Activated naive CD8-positive, alpha-beta T cell treated with anti-CD3 and anti-CD28 coated beads, Interleukin-2, amount 50 U/mL, for 16 hours (primary cell): ENCODE measurements at regions not wholly inside any gene's neighbourhood (a gene's known extent, or its start where the extent isn't known, plus 50 kb on each side); places are given as distances from the start of the nearest gene placed in this dataset.
"Not testable (repeated sequence)": the region's sequence is repeated elsewhere in the genome, so short reads cannot be mapped to it uniquely, and the experiment has no call there.

ENCODE experiments used
- DNase-seq: peaks from one replicate; pipeline ENCODE4 v3.0.0-alpha.2; 2020; ENCODE audit warnings: low read depth, low spot score

- DNase-seq: not testable (repeated sequence)
Measured at GRCh38 chr4:82077471-82077995, 296.3 kb downstream of the HNRNPD start.

- DNase-seq: no peak
Measured at GRCh38 chr4:82076809-82077208, 297.0 kb downstream of the HNRNPD start.

DNA sequence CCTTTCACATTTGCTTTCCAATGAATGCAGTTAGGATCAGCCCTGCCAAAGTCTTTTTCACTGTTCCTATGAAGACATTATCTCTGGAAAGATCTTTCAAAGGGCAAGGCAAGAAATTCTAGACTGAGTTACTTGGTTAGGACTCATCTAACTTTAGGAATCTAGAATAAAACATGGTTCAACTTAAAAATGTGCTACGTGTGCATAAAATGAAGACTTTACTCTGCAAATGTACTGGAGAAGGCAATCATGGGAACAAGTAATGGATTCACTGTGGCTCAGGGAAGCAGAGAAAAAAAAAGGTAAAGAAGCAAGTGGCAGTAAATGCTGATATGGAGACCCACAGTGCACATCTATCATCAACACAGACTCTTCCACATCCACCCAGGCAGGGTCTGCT lies 297.4 kb downstream of the HNRNPD start:
- DNase-seq: no peak

DNA sequence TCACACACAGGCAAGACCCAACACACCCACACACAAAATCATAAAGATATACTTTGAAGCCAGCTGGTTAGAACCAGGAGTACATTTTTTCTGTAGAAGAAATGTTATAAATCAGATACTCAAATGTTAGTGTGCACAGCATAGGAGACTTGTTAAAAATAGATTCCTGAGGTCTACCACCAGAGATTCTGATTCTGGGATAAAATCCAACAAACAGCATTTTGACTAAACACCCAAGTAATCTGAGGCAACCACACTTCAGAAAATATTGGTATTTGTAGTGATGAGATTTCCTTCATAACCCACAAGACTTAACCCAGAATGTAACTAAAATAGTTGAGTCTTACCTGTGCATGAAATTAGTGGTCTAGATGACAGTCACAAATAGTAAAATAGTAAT lies 301.8 kb downstream of the HNRNPD start:
- DNase-seq: no peak

DNA sequence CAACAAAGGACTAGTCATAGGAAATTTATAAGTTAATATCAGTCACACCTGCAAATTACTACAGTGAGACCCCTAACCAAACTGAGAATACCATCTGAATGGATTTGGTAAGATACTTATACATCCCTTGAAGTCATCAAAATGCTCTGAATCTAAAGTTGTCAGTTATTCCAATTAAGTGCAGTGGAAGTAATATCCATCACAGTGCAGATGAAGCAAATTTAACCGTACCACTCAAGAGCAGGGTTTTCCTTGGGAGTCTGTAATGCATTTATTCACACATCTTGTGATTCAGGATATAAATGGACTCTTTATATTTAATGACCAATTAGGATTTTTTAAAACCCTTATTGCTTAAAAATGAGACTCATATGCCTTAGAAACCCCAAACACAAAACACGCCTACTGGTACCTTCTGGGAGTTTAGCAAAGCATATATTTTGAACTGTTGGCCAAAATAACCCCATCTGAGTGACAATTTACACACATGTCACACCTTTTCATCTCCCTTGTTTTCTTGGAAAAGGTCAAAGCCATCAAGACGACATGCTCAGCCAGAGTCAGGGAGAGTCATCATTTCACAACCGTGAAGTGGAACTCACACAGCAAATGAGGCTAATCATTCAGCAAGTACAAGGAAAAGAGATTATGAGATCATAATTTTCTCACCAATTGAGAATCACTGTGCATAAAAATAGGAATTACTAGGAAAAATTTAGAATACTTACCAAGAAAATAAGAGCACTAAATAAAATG lies 303.7 kb downstream of the HNRNPD start:
- DNase-seq: no peak

- no peak for DNase-seq
Measured at GRCh38 chr4:82063017-82063416, 310.8 kb downstream of the HNRNPD start.

DNA sequence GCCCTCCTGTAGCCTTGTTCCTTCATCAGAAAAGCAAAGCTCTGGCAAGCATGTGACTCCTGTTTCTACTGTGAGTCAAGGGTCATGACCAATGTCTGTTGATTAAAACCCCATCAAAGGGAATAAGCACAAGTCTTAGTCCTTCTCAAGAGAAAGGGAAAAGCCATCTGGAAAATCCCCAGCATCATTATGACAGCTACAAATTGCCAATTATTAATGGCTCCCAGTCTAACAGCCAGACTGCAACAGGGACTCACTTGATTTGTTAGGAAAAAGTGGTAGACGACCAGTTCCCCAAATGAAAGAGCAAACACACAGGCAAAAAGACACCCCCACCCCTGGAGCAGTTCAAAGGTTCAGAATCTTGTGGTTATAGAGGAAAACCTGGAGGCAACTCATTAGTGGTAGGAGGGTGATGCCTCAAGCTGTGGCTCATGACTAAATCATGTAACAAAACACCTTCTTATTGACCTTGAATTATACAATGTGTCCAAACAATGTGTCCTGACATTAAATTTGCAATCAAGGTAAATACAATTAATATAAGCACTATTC lies 315.7 kb downstream of the HNRNPD start:
- no peak for DNase-seq

DNA sequence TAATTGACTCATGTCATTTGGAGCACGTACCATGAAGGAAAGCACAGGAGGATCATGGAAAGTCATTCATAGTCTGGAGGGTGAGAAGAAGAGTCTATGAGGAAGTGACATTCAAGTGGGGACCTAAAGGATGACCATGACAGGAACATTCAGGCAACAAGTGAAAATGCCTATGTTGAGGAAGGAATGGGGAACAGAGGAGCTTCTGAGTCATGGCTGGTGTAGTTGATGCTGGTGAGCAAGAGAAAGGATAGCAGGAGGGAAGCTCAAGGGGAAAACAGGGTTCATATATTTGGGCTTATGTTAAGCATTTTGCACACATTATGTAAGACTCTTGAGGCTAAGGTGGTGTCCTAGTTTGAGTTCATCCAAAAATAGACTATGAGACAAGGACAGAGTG lies 318.6 kb downstream of the HNRNPD start:
- no peak for DNase-seq

GRCh38 chr4:82053396-82053795 lies 320.4 kb downstream of the HNRNPD start:
- no peak for DNase-seq

DNA sequence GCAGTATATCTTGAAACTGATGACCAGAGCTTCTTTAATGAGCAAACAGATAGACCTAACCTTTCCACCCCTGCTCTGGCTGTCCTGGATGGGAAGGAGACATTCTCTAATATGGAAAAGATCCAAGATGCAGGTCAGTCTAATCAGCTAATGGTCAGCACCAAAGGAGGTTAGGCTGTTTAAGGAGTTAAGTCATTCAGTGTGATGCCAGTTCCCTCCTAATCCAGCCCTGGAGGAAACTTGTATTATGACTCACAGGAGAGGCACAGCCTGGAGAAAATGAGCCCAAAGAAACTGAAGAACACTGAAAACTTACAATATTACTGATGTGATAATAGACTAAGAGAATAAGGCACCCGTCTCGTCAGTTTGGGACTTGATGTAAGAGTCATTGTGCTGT lies 323.0 kb downstream of the HNRNPD start:
- no peak for DNase-seq

DNA sequence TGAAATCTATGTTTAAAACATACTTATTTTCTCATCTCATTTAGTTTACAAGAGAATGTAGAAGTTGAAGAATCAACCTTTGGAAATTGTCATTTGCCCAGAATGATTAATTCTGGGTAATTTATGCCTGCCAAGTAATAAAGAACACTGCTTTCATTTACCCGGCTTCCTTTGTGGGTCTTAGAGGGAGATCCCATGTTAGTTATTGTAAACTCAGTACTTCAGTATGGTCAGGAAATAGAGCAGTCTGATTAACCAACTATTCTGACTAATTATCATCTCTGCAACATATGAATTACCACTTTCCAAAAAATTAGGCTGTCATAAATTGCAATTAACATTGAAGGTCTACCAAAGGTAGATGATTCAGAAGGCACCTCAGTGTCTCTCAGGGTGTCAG lies 324.5 kb downstream of the HNRNPD start:
- DNase-seq: no peak

DNA sequence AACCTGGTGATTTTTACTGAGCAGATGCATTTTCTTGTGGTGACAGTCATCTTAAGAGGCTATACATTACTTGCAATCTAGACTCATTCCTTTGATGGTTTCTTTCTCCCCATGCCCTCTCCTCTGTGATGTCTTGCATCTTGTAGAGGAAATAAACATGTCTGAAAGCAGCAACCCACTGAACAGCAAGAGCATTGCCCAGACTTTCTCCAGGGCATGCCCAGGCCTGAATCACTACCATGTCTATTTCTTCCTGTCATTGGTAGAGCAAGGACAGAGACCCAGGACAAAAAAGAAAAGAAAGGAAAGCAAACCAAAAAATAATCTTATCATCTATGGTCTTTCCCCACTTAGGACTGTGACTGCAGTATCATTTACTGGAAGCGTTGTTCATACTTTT lies 326.1 kb downstream of the HNRNPD start:
- no peak for DNase-seq

GRCh38 chr4:82046796-82047195 lies 327.0 kb downstream of the HNRNPD start:
- no peak for DNase-seq

DNA sequence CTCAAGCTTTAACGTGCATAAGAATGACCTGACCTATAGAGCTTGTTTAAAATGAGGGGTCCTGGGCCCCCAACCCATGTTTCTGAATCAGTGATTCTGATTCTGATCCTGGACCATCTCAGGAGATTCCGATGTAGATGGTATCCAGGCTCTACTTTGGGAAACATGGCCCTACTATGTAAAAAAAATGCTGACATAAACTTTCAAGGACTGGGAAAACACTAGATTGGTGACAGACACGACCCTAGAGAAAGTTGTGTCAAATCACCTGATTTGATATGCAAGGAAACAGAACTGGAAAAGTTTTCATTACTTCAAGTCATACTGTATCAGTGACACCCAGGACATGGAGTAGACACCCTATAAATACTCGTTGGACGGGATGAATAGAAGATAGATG lies 328.5 kb downstream of the HNRNPD start:
- DNase-seq: no peak

- no peak for DNase-seq
Measured at GRCh38 chr4:82044141-82044993, 329.4 kb downstream of the HNRNPD start.

DNA sequence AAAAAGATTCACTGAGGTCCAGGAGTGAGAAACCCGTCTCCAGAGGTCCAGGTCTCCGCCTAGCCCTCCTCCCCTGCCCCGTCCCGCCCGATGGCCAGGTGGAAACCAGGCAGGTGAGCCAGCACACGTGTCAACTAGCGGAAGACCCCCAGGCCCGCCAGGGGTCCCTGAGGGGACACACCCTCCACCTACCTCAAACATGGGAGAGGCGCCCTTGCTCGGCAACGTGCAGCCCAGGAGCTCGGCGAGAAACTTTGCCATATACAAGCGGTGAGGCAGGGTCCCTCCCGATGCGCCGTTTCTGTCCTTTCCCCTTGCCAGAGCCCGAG lies 330.0 kb downstream of the HNRNPD start:
- DNase-seq: no peak

DNA sequence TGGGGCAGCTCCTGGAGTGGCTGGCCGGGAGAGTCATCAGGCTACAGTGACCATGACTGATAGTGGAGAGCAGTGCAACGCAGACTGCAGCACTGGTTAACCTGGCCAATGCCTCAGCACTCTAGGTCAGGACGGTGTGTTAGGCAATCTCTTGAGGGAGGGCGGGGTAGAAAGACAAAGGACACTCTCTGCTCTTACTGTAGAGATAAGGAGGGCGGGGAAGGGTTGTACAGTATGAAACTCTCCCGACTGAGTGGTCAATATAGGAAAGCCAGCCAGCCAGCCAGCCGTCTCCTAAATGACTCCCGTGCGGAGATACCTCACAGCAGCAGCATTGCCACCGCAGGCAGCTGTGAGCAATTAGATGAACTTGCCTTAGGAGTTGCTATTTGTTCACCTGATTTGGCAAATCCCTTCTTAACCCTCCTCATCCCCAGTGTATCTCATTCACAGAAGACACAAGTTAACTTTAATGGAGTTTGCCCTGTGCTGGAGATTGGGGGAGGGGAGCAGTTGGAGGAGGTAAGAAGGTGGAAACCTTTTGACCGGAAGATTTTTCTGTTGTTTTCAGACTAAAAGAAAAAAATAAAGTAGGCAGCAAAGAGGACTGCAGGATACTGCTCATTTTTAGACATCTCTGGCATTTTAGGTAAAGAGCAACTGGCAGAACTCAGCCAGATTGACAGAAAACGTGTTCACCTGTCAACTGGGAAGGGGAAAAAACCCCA lies 330.5 kb downstream of the HNRNPD start:
- DNase-seq: no peak

- DNase-seq: no peak
Measured at GRCh38 chr4:82042042-82042441, 331.7 kb downstream of the HNRNPD start.

GRCh38 chr4:82038936-82039335 lies 334.9 kb downstream of the HNRNPD start:
- DNase-seq: no peak

DNA sequence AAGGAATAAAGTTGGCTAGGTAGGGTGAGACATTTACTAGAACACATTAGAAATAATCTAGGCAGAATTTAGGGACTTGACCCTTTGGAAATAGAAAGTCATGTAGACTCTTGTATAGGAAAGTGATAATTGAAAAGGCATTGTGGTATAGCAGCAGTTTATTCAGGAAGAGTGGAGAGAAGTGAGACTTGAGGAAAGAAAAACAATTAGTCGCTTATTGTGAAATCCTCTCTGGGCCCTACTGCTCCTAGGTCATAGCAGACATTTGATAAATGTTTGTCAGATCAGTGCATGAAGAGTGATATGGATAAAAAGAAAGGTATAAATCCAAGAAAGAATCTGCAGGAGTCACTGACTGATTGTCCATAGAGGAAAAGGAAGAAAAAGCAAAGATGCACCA lies 337.6 kb downstream of the HNRNPD start:
- DNase-seq: no peak

DNA sequence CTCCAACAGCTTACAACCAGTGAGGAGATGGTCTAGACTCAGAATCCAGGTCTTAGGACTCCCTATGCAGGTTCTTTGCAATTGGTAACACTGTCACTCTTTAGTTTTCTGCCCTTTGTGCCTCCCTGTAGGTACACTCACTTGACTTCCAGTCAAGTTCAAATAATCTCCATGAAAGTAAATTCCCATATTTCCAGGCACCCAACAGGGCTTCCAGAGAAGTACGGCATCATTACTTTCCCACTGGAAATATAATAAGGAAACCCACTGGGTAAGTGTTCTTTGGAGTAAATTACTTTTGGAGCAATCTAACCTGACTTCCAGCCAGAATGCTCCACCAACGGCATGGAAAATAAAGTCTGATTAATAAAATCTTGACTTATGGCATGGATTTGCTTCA lies 338.9 kb downstream of the HNRNPD start:
- no peak for DNase-seq

DNA sequence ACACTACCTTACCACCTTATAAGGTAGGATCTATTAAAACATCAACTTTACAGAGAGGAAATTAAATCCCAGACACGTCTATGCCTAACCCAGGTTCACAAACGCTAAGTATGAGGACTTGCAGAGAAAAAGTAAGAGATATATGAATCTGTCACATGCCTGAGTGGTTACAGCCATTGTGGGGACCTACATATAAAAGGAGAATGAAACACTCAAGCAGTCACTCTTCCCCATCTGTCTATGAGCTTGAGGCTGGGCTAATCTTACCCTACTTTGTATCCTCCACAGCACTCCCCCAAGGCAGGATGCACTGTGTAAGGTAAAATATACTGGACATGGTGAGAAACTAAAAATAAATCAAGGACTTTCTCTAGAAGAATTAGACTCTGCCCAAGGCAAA lies 339.9 kb downstream of the HNRNPD start:
- DNase-seq: no peak
